HG03139 (cell line): ENCODE measurements at regions not wholly inside any gene's neighbourhood (a gene's known extent, or its start where the extent isn't known, plus 50 kb on each side); places are given as distances from the start of the nearest gene placed in this dataset.
"Not testable (repeated sequence)": the region's sequence is repeated elsewhere in the genome, so short reads cannot be mapped to it uniquely, and the experiment has no call there.

ENCODE experiments used
- ATAC-seq: cut with Tn5 transposase; IDR thresholded peaks from one replicate; pipeline ENCODE4 v1.9.1; 2021; ENCODE audit not compliant: unreplicated experiment

DNA sequence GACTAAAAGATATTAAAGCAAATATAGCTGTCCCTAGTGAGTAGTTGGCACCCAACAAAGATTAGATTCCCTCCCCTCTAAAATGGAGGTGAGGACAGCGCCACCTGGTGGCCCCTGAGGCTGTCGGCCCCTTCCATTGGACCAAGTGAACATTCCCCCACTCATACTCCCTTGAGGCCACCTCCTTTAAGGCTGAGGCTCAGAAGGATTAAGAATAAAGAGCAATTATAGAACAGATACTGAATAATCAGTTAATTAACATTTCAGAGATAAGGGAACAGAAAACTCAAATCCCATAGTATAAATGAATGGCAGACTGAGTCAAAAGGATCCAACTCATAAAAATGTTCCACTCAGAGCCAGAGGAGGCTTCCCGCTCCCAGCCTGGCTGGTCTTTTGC is 130.4 kb upstream of the GHITM start:
- peak; percentile 38 for ATAC-seq

DNA sequence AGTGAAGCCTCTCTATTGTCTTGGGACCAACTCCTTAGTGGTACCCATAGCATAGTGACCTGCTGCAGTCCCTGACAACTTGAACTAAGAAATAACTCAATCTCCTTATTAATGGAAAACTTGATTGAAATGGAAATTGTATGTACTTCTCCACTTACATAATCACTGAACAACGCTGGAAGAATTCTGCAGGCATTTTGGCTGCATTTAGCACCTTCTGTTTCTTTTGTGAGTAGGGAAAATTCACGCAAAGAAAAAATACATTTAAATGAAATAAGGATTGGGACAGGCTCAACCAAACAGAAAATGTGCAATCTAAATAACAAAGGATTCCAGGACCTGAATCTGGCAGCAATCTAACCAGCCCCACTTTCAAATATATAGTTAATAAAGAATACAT is 126.9 kb upstream of the GHITM start:
- ATAC-seq: no peak

DNA sequence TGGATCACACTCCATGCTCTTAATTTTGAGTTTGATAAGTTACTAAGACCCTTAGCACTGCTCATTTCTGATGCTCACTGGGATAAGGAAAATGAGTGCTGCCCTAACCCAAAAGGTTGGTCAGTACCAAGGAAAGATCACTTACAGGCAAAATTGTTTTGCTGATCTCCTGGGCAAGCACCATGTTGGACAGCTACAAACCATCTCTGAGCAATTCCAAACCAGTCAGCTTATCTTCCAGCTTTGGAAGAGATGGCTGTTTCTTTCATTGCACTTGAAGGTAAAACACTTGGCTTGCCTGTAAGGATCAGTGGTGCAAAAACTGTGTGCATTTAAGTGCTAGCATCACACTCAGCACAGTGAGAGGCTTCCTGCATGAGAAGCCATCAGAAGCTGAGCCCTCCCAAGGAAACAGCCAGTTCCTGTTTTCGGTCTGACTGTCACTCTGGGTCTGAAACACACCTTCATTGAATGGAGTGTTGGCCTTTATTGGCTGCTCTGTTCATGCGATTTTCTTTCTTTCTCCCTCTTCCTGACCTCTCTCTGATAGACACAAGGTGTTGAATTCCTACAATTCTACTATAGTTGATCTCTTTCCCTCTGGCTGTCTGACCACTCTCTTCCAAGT is 126.4 kb upstream of the GHITM start:
- ATAC-seq: peak; percentile 98

DNA sequence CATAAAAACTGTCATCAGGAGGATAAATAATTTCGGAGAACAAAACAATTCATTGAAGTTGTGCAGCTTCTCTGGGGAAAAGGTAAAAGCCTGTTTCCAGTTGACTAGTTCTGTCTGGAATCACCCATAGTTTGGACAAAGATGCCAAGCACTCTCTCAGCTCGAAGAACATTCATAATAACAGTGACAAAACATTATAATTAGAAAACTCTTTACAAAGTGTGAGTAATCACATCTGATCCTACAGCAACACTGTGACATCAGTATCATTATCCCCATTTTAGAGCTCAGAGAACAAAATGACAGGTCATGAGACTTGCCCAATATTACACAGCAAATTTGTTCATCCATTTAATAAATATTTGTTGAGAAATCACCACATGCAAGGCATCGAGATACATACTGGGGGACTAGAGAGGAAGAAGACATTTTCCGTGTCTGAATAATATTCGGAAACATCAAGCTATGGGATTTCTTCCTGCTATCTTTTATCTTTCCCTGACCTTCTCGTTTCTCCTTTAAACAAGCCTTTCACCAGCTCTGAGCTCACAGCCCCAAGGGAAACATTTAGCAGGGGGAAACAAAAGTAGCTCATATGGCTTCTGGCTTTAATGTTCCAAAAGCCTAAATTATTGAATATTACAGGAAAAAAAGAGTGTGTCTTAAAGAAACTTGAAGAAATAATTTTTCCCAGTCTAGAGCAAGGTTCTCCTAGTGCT is 123.3 kb upstream of the GHITM start:
- no peak for ATAC-seq

DNA sequence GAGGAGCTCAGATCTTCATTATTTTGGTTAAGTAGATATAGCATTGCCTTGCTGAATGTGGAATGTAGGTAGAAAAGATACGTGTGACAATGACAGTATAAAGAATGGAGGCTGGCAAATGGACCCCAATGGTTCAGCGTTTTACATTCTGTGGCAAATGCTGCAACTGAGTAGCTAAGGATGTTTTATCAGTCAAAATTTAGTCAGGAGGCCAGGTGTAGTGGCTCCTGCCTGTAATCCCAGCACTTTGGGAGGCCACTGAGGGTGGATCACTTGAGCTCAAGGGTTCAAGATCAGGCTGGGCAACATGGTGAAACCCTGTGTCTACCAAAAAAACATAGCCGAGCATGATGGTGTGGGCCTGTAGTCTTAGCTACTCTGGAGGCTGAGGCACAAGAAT is 120.5 kb upstream of the GHITM start:
- ATAC-seq: no peak

DNA sequence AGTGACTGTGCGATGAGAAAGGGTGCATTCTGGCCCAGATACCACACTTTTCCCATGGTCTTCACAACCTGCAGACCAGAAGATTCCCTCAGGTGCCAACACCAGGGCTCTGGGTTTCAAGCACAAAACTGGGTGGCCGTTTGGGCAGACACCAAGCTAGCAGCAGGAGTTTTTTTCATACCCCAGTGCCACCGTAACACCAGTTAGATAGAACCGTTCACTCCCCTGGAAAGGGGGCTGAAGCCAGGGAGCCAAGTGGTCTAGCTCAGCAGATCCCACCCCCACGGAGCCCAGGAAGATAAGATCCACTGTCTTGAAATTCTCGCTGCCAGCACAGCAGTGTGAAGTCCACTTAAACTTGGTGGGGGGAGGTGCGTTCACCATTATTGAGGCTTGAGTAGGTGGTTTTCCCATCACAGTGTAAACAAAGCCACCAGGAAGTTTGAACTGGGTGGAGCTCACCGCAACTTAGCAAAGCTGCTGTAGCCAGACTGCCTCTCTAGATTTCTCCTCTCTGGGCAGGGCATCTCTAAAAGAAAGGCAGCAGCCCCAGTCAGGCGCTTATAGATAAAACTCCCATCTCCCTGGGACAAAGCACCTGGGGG is 119.4 kb upstream of the GHITM start:
- ATAC-seq: not testable (repeated sequence)

DNA sequence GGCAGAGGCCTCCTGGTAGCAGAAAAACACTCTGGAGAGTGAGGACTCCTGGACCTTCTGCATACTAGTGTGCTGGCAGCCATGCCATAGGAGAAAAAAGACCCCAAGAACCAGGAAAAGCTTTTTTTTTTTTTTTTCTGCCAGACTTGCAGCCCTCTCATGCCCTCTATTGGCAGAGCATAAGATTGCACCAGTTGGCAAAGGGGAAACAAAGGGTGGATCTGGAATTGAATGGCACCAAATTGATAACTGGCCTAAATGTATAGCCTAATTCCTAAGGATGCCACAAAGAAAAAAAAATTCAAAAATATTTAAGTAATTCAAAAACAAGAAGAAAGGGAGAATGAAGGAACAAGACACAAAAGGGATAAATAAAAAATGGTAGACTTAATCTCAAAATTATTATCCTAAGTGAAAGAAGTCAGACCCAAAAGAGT is 112.5 kb upstream of the GHITM start:
- ATAC-seq: no peak

DNA sequence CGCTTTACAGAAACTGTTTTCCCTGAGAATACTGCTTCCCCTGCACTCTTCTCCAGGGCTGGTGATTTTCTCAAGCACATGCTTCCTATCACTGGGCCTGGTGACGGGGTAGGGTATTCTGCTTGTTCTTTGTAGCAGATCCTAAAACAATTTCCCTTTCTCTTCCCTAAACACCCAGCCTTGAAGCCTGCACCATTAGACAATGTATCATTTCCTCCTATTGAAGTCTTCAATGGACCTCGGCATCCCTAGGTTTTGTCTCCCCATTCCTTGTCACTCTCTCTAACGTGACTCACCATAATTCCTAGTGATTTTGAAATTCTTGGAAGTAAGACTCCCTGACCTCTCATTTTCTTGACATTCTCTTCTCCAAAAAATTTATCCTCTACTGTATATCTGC is 109.5 kb upstream of the GHITM start:
- no peak for ATAC-seq

DNA sequence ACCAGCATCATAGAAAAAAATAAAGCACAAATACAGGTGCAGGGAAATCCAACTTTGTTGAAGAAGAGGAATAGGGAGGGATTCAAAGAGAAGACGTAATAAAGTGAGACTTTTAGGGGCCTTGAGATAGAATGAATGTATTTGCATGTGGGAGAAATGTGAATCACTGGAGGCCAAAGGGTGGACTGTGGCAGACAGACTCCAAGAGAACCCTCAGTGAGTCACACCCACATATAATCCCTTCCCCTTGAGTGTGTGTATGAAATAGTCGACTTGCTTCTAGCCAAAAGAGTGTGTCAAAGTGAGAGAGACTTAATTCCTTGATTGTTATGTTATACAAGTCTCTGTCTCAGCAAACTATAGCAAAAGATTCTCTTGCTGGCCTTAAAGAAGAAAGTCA is 101.3 kb upstream of the GHITM start:
- no peak for ATAC-seq

DNA sequence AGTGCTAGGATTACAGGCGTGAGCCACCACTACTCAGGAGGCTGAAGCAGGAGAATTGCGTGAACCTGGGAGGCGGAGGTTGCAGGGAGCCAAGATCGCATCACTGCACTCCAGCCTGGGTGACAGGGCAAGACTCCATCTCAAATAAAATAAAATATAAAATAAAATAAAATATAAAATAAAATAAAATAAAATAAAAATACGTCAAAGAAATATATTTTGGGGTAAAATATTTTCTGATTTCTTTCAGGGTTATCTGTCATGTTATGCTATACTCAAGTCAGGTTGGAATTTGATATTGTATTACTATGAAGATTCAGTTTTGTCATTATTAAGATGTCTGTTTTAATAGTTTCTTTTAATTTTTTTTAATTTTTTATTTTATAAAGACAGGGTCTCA is 99.4 kb upstream of the GHITM start:
- no peak for ATAC-seq

DNA sequence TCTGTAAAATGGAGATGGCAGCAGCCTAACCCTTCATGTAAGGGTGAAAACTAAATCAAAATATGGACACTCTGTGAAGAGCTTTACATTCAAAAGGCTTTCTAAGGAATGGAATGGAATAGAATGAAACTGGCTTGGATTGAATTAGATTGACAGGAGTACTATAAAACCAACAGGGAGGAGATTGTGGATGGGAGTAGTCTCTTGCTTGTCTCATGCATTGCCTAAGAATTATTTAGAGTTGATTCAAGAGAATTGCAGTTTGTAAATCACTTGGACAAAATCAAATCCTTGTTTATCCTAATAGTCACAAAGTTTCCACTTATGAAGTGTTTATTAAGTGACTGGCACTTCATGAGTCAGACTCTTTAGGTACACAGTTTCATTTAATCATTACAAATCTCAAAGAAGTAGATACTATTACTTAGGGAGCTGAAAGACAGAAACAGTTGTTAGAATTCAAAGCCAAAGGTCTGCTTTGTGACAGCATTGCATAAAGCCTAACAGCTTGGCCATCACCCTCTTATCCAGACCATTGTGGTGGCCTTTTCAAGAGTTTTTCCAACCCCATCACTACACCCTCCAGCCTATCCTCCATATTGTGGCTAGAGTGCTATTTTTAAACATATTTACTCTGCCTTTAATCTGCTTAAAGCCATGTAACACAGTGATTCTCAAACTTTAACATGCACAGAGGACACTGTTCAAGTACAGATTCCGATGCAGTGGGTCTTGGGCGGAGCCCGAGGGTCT is 91.9 kb upstream of the GHITM start:
- no peak for ATAC-seq

DNA sequence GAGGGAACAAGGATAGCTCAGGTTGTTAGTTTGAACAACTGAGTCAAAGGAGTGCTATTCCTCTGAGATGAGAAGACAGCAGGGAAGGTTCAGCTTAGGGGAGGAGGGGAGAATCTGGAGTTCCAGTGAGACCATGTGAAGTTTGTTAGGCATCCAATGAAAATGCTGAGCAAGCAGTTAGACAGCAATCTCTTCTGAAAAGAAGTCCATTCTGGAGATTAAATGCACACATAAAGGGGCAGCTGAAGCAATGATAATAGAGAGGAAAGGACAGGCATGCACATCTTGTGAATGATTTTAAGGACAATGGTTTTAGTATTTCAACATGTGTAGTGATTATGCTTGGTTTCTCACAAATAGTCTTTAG is 89.7 kb upstream of the GHITM start:
- ATAC-seq: no peak

DNA sequence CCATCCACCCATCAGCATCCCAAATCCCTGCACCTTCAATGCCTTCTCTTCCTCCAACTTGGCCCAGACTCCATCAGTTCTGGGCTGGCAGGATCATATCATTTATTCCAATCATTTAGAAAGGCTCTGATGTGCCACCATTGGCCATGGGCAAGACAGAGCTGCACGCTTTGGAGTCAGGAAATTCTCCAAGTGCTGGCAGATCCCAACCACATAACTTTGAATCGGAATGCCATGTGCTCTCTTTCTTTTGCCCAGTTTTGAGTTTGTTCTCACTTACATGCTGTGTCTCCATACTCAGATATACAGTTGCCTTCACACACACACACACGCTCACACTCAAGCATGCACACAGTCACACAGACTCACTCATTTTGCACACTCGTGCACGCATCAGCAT is 85.7 kb upstream of the GHITM start:
- ATAC-seq: no peak

DNA sequence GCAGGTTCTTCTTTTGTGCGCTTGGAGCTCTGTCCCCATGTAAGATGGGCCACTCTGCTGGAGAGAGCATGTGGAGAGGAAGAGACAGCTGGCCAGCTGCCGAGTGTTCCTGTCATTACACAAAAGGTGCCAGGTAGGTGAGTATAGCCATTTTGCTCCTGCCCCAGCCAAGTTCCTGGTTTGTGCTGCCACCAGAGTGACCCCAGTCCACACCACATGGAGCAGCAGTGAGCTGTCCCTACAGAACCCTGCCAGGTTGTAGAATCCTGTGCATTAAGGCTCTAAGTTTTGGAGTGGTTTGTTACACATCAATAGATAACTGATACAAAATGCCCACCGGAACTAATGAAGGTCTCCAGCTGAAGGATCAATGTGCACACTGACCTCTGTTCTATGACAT is 84.6 kb upstream of the GHITM start:
- no peak for ATAC-seq

DNA sequence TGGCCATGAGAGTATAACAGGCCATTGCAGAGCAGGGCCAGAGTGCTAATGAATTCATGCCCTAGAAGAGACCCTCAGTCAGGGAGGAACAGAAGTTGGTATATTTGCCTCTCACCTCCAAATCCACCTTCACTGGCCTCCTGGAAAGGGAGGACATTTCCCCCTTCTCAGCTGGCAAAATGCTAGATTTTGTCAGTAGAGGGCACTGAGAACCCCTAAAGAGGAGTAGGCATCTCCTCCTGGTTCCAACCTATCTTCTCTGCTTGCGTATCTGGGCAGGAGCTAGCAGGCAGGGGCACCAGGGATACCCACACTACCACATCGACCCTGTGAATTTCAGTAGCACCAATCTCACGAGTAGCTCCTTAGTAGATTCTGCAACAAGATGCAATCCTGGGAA is 79.8 kb upstream of the GHITM start:
- ATAC-seq: no peak

DNA sequence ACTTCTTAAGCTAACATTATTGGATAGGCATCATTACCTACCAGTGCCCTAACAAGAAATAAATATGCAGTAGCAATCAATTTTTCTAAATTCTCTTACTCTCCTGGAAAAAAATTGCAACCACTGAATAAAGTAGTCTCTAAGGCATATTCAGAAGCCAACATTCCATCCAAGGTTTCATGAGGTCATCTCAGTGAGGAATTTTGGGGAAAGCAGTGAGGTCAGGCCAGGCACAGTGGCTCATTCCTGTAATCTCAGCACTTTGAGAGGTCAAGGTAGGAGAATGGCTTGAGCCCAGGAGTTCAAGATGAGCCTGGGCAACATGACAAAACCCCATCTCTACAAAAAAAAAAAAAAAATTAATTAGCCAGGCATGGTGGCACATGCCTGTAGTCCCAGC is 75.9 kb upstream of the GHITM start:
- no peak for ATAC-seq

DNA sequence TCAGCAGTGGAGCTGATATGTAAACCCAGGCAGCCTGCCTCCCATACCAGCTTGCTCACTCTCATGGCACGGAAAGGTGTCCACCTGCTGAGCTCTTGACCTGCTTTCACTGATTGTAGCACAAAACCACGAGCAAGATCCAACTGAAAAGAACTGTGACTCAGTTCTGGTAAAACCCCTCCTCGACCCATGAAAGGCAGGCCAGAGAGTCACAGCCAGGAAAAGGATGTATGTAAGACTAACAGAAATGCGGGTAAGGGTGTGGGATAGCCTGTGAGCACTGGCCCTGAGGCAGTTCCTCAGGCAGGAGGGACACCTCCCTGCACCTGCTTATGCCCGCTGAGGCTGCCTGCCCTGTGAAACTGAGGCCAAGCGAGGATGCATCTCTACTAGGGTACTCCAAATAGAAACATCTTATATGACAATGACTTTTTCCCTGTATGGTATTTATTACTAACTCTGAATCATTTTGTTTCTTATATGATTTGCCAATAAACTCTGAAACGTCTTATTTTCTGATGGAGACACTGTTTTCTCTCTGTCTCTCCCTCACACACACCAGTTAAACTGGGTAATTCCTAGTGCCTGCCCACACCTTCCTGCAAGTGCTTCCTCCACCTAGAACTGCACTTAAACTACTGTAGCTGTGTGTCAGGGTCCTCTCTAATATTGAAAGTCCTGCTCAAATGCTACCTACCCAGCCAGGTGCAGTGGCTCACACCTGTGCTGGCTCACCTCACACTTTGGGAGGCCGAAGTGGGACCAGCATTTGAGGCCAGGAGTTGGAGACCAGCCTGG is 73.3 kb upstream of the GHITM start:
- ATAC-seq: no peak

DNA sequence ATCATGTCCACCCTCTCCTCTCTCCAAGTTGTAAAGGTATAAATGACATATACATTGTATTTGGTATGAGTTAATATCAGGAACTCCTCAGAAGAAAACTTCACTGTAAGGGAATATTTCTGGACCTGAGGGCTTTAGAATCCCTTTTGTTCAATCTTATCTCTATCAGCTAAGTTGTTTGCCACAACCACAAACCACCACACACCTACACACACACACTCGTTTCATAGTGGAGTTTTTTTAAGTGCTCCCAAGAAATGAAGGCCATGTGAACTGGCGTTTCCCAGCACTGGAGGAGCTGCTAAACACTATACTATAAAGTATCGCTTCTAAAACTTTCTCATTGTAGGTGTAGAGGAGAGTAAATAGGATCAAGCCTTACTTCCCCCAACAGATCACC is 64.8 kb upstream of the GHITM start:
- no peak for ATAC-seq

DNA sequence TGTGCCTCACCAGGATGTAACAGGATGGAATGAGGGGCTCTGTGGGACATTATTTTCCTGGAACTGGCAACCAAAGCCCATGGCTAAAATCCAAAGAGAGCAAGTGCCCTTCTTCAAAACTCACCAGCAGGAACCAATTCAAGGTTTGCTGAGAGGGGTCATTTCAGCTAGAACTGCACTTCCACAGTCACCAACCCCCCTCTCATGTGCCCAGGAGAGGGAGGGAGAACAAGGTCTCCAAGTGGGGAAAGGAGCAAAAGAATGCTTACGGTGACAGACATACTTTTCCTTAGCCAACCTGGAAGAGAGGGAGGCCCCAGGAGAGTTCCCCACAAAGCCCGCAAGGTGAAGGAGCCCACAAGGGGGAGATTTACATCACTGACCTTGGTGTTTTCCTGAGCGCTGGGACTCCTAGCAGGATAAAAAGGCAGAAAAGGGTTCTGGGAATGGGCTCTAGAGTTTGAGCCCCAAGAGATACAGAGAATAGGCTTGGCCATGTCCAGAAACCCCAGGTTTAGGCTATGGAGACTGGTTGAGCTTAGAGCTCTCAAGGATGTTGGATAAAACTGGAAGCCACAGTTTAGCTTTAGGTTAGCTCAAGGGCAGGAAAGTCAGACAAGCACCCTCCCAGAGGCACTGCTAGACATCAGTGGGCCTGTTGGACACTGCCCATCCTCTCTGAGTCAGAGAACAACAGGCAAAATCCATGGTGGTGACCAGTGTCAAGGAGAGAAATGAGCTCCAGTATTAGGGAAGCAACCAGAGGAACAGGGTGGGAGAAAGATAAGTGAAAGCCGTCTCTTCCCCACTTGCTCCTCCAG is 63.9 kb upstream of the GHITM start:
- ATAC-seq: no peak

DNA sequence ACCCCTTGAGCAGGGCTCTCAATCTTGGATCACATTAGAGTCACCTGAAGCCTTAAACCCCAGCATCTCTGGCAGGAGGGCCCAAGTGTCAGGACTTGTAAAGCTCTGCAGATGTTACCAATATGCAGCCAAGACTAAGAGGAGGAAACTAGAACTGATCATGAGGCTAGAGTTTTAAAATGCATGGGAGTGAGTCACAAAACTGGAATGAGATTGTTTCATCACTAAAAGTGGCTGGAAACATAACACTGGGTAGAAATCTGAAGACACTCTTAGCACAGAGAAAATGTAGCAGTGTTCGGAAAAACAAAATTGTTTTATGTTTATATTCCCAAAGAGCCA is 63.3 kb upstream of the GHITM start:
- ATAC-seq: no peak
